AG10803 (cell line): ENCODE measurements at regions not wholly inside any gene's neighbourhood (a gene's known extent, or its start where the extent isn't known, plus 50 kb on each side); places are given as distances from the start of the nearest gene placed in this dataset.

ENCODE experiments used
- DNase-seq: peaks from one replicate; pipeline ENCODE4 v3.0.0; 2010; ENCODE audit warnings: low read depth
- H3K4me3 ChIP-seq: 2 replicates; pipeline ENCODE4 v1.5.1; 2011; ENCODE audit warnings: mild to moderate bottlenecking, low read length, control low read depth
- TF ChIP-seq, protein P1 (sequence below): conservative IDR thresholded peaks from 2 replicates; pipeline ENCODE4 v1.5.1; 2011; ENCODE audit warnings: mild to moderate bottlenecking, low read length, control low read depth, inconsistent platforms

DNA sequence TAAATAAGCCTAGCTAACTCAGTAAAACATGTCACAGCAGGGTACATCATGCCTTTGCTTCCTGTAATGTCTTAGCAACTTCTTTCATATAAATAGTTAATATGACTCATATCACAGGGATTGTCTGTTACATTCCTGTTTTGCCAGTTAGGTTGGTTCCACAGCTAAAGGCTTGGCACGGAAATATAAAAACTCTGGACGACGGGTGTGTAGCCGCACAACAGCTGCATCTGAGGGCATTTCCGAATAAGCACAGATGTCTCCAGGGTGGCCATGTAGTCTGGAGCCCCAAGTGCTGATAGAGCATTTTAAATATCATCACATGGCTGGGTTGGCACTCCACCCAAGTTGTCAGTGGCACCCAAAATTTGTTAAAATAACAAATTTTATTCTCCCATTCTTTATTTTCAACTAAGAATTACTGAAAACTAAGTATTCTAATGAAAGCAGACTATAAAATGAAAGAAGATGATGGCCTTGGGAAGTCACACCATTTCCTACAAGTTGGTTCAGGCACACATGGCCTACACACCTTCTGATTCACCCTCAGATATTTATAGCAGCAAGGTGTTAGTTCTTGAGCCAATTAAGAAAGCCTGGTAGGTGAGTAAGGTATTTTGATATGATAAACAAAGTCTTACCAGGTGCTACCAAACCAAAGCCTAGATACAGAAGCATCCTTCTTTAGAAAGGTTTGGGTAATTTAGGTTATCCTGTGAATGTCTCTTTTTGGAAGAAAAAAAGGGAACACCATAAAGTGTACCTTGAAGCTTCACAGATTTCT, 61.8 kb upstream of the STK17B start:
- peak; percentile 89 for DNase-seq
- H3K4me3 ChIP-seq = no peak overlapping the region
- TF ChIP-seq, protein P1, sequence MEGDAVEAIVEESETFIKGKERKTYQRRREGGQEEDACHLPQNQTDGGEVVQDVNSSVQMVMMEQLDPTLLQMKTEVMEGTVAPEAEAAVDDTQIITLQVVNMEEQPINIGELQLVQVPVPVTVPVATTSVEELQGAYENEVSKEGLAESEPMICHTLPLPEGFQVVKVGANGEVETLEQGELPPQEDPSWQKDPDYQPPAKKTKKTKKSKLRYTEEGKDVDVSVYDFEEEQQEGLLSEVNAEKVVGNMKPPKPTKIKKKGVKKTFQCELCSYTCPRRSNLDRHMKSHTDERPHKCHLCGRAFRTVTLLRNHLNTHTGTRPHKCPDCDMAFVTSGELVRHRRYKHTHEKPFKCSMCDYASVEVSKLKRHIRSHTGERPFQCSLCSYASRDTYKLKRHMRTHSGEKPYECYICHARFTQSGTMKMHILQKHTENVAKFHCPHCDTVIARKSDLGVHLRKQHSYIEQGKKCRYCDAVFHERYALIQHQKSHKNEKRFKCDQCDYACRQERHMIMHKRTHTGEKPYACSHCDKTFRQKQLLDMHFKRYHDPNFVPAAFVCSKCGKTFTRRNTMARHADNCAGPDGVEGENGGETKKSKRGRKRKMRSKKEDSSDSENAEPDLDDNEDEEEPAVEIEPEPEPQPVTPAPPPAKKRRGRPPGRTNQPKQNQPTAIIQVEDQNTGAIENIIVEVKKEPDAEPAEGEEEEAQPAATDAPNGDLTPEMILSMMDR = no peak

GRCh38 chr2:196233805-196234475, 62.6 kb upstream of the STK17B start:
- DNase-seq = no peak
- H3K4me3 ChIP-seq = no peak overlapping the region
- TF ChIP-seq, protein P1 = no peak

DNA sequence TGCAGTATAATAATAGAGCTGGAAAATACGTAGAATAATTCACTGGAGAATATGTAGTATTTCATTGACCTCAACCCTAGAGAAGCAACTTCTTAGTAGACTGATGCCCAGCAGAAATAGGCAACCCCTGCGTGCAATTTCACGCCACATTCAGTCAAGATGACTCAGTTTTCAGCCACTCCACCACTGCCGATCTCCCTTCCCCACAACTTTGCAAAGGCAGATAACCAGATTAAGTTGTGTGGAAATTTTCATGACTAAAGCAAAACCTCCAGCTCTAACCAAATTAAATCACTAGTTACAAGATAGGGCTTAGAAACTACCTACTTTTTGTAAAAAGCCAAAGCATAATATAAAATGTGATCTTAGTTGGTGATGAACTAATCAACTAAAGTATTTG, 63.3 kb upstream of the STK17B start:
- TF ChIP-seq, protein P1 = no peak
- peak; percentile 84 for DNase-seq
- no peak overlapping the region for H3K4me3 ChIP-seq

DNA sequence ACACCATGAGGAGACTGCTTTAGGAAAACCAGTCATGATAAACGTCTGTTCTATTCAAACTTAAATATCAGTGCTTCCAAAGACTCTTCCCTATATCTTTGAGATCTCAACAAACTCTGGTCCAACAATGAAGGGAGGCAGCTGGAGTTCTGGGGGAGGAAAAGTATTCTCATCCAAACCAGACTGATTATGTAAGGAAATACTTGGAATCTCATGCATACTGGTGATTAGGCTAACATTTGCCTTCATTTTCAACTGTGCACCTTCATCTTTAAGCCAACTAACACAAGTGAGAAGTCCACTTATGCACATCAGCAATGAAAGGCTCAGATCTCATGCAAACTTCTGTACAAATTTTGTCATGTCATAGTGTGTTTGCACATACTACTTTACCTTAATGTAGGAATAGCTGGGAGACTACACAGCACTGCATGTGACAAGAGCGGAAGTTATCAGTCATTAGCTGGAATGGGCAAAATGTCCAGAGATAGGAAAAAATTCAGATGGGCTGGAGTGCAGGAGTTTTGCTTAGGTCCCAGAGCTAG, 67.5 kb upstream of the STK17B start:
- TF ChIP-seq, protein P1 = no peak
- peak; percentile 41 for DNase-seq
- H3K4me3 ChIP-seq = no peak overlapping the region

DNA sequence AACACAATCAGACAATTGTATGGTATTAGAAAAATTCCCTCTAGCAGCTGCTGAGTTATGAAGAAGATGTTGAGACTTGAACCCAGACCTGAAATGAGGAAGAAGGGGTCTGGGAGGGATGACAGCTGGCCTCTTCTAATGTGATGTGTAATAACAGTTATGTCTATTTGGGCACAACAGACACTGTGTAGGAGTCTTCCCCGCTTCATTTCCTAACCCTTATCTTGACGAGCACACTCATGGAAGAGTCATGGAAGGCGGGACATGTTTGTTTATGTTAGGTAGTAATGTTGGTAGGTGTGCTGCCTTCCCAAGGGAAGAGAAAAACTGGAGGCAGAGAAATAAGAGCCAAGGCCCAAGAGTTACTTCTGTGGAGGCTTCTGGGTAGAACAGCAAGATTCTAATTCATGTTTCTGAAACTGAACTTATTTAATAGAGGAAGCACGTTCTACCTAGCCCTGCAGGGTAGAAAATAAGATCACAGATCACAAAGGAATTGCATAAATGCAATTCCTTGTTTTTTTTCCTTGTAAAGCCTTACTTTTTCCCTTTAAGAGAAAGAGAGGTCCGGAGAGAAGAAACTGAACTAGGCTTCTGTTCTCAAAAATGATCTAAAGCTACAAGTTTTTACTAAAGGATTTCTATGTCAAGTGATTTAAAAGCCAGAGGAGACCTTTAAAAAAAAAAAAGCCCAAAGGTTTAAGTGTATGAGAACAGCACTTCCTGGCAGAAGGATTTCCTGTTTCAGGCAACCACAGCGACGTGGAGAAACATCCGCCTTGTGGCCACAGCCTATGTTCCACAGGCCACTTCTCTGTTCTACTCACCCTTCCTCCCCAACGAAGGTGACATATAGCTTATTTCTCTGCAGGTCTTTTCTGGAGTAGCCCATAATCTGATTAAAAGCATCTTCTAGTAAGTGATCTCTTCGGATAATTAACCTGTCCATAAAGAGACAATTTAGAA, 68.5 kb upstream of the STK17B start:
- peak; percentile 27 for DNase-seq
- TF ChIP-seq, protein P1 = no peak
- H3K4me3 ChIP-seq = no peak overlapping the region

- no peak overlapping the region for H3K4me3 ChIP-seq
- DNase-seq = no peak
- TF ChIP-seq, protein P1 = no peak
Measured at GRCh38 chr2:196241175-196241574, 69.8 kb upstream of the STK17B start.
